ENCODE measurements at regions not wholly inside any gene's neighbourhood (a gene's known extent, or its start where the extent isn't known, plus 50 kb on each side); places are given as distances from the start of the nearest gene placed in this dataset.

GRCh38 chr18:22322243-22322691, 95.4 kb downstream of the CTAGE1 start:
- no peak for TF ChIP-seq CTCF (IDR thresholded peaks at IDR 0.05; ENCODE audit: low read length)
- TF ChIP-seq EZH2 (IDR thresholded peaks at IDR 0.05; ENCODE audit: borderline replicate concordance, low read length), result no peak

Data from OCI-LY1 (cell line).